GM23338 (cell line): ENCODE measurements at regions not wholly inside any gene's neighbourhood (a gene's known extent, or its start where the extent isn't known, plus 50 kb on each side); places are given as distances from the start of the nearest gene placed in this dataset.

ENCODE experiments used
- ATAC-seq: fragments of 200-7000 bp; cut with Tn5 transposase; 3 replicates; pipeline ENCODE4 v1.9.1; 2020
- DNase-seq: peaks from one replicate; pipeline ENCODE4 v3.0.0-alpha.2; 2015; ENCODE audit warnings: low spot score
- H2AFZ ChIP-seq: fragments of 200-600 bp; sonication (generic); 2 replicates; pipeline ENCODE4 v1.8.0; 2016; ENCODE audit warnings: antibody characterized with exemption, mild to moderate bottlenecking, moderate library complexity
- H3F3A ChIP-seq: fragments of 200-600 bp; sonication (generic); replicated peaks from 2 replicates; pipeline ENCODE4 v1.8.0; 2017; ENCODE audit warnings: antibody characterized with exemption, mixed run types, low read depth
- H3K27ac ChIP-seq: fragments of 200-600 bp; sonication (generic); 2 replicates; pipeline ENCODE4 v1.6.1; 2016; ENCODE audit warnings: low read depth
- H3K27me3 ChIP-seq: fragments of 200-600 bp; sonication (generic); 2 replicates; pipeline ENCODE4 v1.8.0; 2016; ENCODE audit warnings: mild to moderate bottlenecking, mixed run types, moderate library complexity; ENCODE audit not compliant: insufficient read depth
- H3K36me3 ChIP-seq: fragments of 200-600 bp; sonication (generic); 2 replicates; pipeline ENCODE4 v1.8.0; 2016; ENCODE audit warnings: mild to moderate bottlenecking; ENCODE audit not compliant: insufficient read depth
- H3K4me1 ChIP-seq: fragments of 200-600 bp; sonication (generic); 2 replicates; pipeline ENCODE4 v1.8.0; 2016; ENCODE audit warnings: mild to moderate bottlenecking, moderate library complexity; ENCODE audit not compliant: insufficient read depth
- H3K4me2 ChIP-seq: fragments of 200-600 bp; sonication (generic); 2 replicates; pipeline ENCODE4 v1.7.1; 2017; ENCODE audit warnings: mixed run types
- H3K4me3 ChIP-seq: fragments of 200-600 bp; sonication (generic); 2 replicates; pipeline ENCODE4 v1.6.1; 2016; ENCODE audit warnings: mixed run types
- H3K79me2 ChIP-seq: fragments of 200-600 bp; sonication (generic); replicated peaks from 2 replicates; pipeline ENCODE4 v1.8.0; 2017; ENCODE audit warnings: mild to moderate bottlenecking; ENCODE audit not compliant: insufficient read depth
- H3K9me2 ChIP-seq: fragments of 200-600 bp; sonication (generic); 2 replicates; pipeline ENCODE4 v1.8.0; 2017; ENCODE audit not compliant: insufficient read depth
- H4K20me1 ChIP-seq: fragments of 200-600 bp; sonication (generic); replicated peaks from 2 replicates; pipeline ENCODE4 v1.8.0; 2017; ENCODE audit warnings: mild to moderate bottlenecking; ENCODE audit not compliant: insufficient read depth
- H3K27ac Mint-ChIP-seq: 2 replicates; pipeline ENCODE4 v1.8.0; 2020; ENCODE audit warnings: inconsistent platforms, mild to moderate bottlenecking, moderate library complexity, mixed read lengths
- H3K27me3 Mint-ChIP-seq: 3 replicates; pipeline ENCODE4 v1.8.0; 2022; ENCODE audit warnings: low read depth, mild to moderate bottlenecking, moderate library complexity, mixed read lengths, inconsistent platforms; ENCODE audit not compliant: insufficient read depth, poor library complexity
- H3K36me3 Mint-ChIP-seq: 3 replicates; pipeline ENCODE4 v1.8.0; 2021; ENCODE audit warnings: low read depth, mild to moderate bottlenecking, inconsistent platforms, moderate library complexity, mixed read lengths
- H3K4me1 Mint-ChIP-seq: 3 replicates; pipeline ENCODE4 v1.8.0; 2020; ENCODE audit warnings: mild to moderate bottlenecking, inconsistent platforms, mixed read lengths
- H3K4me3 Mint-ChIP-seq: 3 replicates; pipeline ENCODE4 v1.8.0; 2021; ENCODE audit warnings: moderate library complexity, mild to moderate bottlenecking, inconsistent platforms, mixed read lengths
- H3K9me3 Mint-ChIP-seq: 3 replicates; pipeline ENCODE4 v1.8.0; 2020; ENCODE audit warnings: moderate library complexity, mild to moderate bottlenecking, inconsistent platforms, mixed read lengths
- CREB1 ChIP-seq: fragments of 250-450 bp; sonication (Bioruptor Pico); IDR thresholded peaks from 2 replicates; pipeline ENCODE4 v1.5.0; 2020; ENCODE audit warnings: low read depth, mild to moderate bottlenecking, moderate library complexity
- EZH2phosphoT487 ChIP-seq: fragments of 200-600 bp; sonication (generic); IDR thresholded peaks from one replicate; pipeline ENCODE4 v1.8.1; 2018; ENCODE audit warnings: antibody characterized with exemption; ENCODE audit not compliant: unreplicated experiment
- JUNB ChIP-seq: IDR thresholded peaks from one replicate; pipeline ENCODE4 v1.6.1; 2016; ENCODE audit warnings: antibody characterized with exemption; ENCODE audit not compliant: unreplicated experiment
- NANOG ChIP-seq: IDR thresholded peaks from 2 replicates; pipeline ENCODE4 v1.6.1; 2016; ENCODE audit warnings: antibody characterized with exemption, borderline replicate concordance
- POLR2AphosphoS5 ChIP-seq: IDR thresholded peaks from 2 replicates; pipeline ENCODE4 v1.6.1; 2016; ENCODE audit warnings: antibody characterized with exemption, low read depth
- ZNF114 ChIP-seq: fragments of 250-450 bp; sonication (Bioruptor Pico); IDR thresholded peaks from 2 replicates; pipeline ENCODE4 v1.5.0; 2020; ENCODE audit warnings: mild to moderate bottlenecking, moderate library complexity
- ZNF331 ChIP-seq: fragments of 250-450 bp; sonication (Bioruptor Pico); IDR thresholded peaks from 2 replicates; pipeline ENCODE4 v1.5.0; 2020; ENCODE audit warnings: low read depth, mild to moderate bottlenecking, moderate library complexity
- TF ChIP-seq, protein P1 (sequence below): IDR thresholded peaks from 2 replicates; pipeline ENCODE4 v1.6.1; 2016; ENCODE audit warnings: antibody characterized with exemption
- TF ChIP-seq, protein P2 (sequence below): IDR thresholded peaks from one replicate; pipeline ENCODE4 v1.6.1; 2018; ENCODE audit warnings: antibody characterized with exemption; ENCODE audit not compliant: unreplicated experiment
- TF ChIP-seq, protein P3 (sequence below): fragments of 250-450 bp; sonication (Bioruptor Pico); IDR thresholded peaks from 2 replicates; pipeline ENCODE4 v1.5.0; 2020; ENCODE audit warnings: mild to moderate bottlenecking, moderate library complexity

DNA sequence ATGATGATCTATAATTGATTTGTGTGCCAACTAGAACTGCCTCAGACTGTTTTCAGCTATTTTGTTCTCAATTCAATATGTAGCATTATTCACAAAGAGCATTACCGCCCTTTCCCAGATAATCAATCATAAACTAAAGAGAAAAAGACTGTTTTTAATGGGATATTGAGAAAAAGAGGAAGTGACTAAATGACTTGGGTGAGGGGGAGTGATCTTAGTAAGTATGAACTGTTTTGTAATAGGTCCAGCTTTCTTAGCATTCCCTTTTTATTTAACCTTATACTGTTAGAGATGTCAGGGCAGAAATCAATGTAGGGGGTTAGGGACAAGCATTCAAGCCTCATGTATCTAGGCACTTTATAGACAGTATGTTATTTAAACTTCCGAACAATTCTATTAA is 157.8 kb upstream of the DPYD start:
- Histone ChIP-seq H3K27me3 (no peaks in the 10 kb centered on the region), H3F3A (no peaks in the 10 kb centered on the region), H3K79me2 (no peaks in the 10 kb centered on the region), H3K36me3 (no peaks in the 10 kb centered on the region), H3K4me1 (peaks cover 3% of the 10 kb centered on the region; the same call in 1 of the 2 replicates), H3K27ac (no peak overlapping the region), H3K9me2 (no peaks in the 10 kb centered on the region), H2AFZ (no peak overlapping the region), H3K4me3 (no peak overlapping the region), H3K4me2 (no peak overlapping the region), H4K20me1 (no peaks in the 10 kb centered on the region)
- H3K4me1 Mint-ChIP-seq, result peaks cover 5% of the 10 kb centered on the region; the same call in 2 of the 3 replicates
- ATAC-seq (no peak), DNase-seq (no peak)
- H3K9me3 Mint-ChIP-seq, result no peaks in the 10 kb centered on the region
- H3K36me3 Mint-ChIP-seq, result no peaks in the 10 kb centered on the region
- no peak overlapping the region for H3K27ac Mint-ChIP-seq
- H3K27me3 Mint-ChIP-seq, result no peaks in the 10 kb centered on the region
- TF ChIP-seq, protein P1, sequence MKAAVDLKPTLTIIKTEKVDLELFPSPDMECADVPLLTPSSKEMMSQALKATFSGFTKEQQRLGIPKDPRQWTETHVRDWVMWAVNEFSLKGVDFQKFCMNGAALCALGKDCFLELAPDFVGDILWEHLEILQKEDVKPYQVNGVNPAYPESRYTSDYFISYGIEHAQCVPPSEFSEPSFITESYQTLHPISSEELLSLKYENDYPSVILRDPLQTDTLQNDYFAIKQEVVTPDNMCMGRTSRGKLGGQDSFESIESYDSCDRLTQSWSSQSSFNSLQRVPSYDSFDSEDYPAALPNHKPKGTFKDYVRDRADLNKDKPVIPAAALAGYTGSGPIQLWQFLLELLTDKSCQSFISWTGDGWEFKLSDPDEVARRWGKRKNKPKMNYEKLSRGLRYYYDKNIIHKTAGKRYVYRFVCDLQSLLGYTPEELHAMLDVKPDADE, result no peak
- no peak overlapping the region for H3K4me3 Mint-ChIP-seq

DNA sequence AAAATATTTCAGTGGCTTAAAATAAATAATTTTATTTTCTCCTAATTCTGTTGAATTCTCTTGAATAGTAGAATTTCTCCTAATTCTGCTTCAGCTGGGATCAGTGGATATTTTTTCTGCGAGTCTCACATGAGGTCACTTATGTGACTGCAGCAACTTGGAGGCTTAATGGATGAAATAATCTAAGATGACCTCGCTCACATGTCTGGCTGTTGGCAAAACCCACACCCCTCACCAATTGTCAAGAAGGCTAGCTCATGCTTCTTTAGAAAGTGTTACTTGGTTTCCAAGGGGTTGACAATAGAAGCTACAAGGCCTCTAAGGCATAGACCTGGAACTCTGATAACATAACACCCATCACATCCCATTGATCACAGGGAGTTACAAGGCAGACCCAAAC is 156.9 kb upstream of the DPYD start:
- Mint-ChIP-seq H3K4me1 (peaks cover 4% of the 10 kb centered on the region; the same call in 2 of the 3 replicates), H3K4me3 (no peak overlapping the region), H3K36me3 (no peaks in the 10 kb centered on the region), H3K27ac (no peak overlapping the region), H3K27me3 (no peaks in the 10 kb centered on the region), H3K9me3 (no peaks in the 10 kb centered on the region)
- ATAC-seq, result no peak
- Histone ChIP-seq H3K9me2 (no peaks in the 10 kb centered on the region), H2AFZ (no peak overlapping the region), H3K79me2 (no peaks in the 10 kb centered on the region), H3K4me2 (no peak overlapping the region), H3F3A (no peaks in the 10 kb centered on the region), H4K20me1 (no peaks in the 10 kb centered on the region), H3K4me3 (no peak overlapping the region), H3K27me3 (no peaks in the 10 kb centered on the region), H3K27ac (no peak overlapping the region), H3K36me3 (no peaks in the 10 kb centered on the region), H3K4me1 (peaks cover 3% of the 10 kb centered on the region; the same call in 1 of the 2 replicates)
- DNase-seq, result no peak
- TF ChIP-seq, protein P2, sequence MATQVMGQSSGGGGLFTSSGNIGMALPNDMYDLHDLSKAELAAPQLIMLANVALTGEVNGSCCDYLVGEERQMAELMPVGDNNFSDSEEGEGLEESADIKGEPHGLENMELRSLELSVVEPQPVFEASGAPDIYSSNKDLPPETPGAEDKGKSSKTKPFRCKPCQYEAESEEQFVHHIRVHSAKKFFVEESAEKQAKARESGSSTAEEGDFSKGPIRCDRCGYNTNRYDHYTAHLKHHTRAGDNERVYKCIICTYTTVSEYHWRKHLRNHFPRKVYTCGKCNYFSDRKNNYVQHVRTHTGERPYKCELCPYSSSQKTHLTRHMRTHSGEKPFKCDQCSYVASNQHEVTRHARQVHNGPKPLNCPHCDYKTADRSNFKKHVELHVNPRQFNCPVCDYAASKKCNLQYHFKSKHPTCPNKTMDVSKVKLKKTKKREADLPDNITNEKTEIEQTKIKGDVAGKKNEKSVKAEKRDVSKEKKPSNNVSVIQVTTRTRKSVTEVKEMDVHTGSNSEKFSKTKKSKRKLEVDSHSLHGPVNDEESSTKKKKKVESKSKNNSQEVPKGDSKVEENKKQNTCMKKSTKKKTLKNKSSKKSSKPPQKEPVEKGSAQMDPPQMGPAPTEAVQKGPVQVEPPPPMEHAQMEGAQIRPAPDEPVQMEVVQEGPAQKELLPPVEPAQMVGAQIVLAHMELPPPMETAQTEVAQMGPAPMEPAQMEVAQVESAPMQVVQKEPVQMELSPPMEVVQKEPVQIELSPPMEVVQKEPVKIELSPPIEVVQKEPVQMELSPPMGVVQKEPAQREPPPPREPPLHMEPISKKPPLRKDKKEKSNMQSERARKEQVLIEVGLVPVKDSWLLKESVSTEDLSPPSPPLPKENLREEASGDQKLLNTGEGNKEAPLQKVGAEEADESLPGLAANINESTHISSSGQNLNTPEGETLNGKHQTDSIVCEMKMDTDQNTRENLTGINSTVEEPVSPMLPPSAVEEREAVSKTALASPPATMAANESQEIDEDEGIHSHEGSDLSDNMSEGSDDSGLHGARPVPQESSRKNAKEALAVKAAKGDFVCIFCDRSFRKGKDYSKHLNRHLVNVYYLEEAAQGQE, result no peak
- TF ChIP-seq NANOG (no peak), ZNF331 (CRISPR knock-in tag) (no peak), ZNF114 (CRISPR knock-in tag) (no peak), CREB1 (no peak), JUNB (no peak), POLR2AphosphoS5 (no peak), EZH2phosphoT487 (no peak)
- TF ChIP-seq, protein P3, sequence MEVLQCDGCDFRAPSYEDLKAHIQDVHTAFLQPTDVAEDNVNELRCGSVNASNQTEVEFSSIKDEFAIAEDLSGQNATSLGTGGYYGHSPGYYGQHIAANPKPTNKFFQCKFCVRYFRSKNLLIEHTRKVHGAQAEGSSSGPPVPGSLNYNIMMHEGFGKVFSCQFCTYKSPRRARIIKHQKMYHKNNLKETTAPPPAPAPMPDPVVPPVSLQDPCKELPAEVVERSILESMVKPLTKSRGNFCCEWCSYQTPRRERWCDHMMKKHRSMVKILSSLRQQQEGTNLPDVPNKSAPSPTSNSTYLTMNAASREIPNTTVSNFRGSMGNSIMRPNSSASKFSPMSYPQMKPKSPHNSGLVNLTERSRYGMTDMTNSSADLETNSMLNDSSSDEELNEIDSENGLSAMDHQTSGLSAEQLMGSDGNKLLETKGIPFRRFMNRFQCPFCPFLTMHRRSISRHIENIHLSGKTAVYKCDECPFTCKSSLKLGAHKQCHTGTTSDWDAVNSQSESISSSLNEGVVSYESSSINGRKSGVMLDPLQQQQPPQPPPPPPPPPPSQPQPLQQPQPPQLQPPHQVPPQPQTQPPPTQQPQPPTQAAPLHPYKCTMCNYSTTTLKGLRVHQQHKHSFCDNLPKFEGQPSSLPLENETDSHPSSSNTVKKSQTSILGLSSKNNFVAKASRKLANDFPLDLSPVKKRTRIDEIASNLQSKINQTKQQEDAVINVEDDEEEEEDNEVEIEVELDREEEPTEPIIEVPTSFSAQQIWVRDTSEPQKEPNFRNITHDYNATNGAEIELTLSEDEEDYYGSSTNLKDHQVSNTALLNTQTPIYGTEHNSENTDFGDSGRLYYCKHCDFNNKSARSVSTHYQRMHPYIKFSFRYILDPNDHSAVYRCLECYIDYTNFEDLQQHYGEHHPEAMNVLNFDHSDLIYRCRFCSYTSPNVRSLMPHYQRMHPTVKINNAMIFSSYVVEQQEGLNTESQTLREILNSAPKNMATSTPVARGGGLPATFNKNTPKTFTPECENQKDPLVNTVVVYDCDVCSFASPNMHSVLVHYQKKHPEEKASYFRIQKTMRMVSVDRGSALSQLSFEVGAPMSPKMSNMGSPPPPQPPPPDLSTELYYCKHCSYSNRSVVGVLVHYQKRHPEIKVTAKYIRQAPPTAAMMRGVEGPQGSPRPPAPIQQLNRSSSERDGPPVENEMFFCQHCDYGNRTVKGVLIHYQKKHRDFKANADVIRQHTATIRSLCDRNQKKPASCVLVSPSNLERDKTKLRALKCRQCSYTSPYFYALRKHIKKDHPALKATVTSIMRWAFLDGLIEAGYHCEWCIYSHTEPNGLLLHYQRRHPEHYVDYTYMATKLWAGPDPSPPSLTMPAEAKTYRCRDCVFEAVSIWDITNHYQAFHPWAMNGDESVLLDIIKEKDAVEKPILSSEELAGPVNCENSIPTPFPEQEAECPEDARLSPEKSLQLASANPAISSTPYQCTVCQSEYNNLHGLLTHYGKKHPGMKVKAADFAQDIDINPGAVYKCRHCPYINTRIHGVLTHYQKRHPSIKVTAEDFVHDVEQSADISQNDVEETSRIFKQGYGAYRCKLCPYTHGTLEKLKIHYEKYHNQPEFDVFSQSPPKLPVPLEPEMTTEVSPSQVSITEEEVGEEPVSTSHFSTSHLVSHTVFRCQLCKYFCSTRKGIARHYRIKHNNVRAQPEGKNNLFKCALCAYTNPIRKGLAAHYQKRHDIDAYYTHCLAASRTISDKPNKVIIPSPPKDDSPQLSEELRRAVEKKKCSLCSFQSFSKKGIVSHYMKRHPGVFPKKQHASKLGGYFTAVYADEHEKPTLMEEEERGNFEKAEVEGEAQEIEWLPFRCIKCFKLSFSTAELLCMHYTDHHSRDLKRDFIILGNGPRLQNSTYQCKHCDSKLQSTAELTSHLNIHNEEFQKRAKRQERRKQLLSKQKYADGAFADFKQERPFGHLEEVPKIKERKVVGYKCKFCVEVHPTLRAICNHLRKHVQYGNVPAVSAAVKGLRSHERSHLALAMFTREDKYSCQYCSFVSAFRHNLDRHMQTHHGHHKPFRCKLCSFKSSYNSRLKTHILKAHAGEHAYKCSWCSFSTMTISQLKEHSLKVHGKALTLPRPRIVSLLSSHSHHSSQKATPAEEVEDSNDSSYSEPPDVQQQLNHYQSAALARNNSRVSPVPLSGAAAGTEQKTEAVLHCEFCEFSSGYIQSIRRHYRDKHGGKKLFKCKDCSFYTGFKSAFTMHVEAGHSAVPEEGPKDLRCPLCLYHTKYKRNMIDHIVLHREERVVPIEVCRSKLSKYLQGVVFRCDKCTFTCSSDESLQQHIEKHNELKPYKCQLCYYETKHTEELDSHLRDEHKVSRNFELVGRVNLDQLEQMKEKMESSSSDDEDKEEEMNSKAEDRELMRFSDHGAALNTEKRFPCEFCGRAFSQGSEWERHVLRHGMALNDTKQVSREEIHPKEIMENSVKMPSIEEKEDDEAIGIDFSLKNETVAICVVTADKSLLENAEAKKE (CRISPR knock-in tag), result no peak
